GM19467 (cell line): ENCODE measurements at regions not wholly inside any gene's neighbourhood (a gene's known extent, or its start where the extent isn't known, plus 50 kb on each side); places are given as distances from the start of the nearest gene placed in this dataset.

ENCODE experiments used
- ATAC-seq: cut with Tn5 transposase; IDR thresholded peaks from one replicate; pipeline ENCODE4 v1.9.1; 2021; ENCODE audit warnings: mild to moderate bottlenecking, moderate library complexity; ENCODE audit not compliant: unreplicated experiment

- no peak for ATAC-seq
These were observed 787.9 kb upstream of the MAN1A1 start for GRCh38 chr6:120137492-120137891.

DNA sequence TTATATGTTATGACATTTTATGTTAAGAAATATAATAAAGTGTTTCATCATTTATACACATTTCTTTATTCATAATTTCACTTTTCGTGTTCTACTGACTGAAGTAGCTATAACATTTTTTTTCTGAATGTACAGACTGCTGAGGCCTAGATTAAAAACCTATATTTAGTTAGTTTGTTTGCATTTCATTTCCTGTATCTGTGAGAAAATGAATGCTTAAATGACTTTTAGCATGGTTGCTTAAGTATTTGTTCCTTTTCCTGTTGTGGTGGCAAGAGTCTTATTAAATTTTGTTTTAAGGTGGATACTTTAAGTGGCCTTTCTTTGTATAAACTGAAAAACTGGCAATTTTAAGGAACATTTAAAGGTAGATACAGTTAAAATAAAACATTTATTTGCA is 779.7 kb upstream of the MAN1A1 start:
- no peak for ATAC-seq

DNA sequence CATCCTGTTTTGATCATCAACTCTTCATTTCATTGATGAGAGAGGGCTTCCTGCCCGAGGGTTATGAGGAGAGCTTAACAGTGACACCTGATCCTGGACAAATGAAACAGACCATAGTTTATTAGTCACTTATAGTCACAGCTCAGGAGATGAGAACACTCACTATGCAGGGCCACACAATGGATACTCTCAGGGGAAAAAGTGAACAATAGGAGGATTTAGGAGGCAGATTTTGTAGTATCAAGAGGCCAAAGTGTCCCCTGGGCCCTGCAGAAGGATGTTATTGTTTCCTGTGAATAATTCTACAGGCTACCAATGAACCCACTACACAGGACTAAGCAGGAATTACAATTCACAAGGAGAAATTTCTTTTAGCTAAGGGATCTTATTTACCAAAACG is 772.8 kb upstream of the MAN1A1 start:
- no peak for ATAC-seq

GRCh38 chr6:120116343-120116742 is 766.8 kb upstream of the MAN1A1 start:
- no peak for ATAC-seq

DNA sequence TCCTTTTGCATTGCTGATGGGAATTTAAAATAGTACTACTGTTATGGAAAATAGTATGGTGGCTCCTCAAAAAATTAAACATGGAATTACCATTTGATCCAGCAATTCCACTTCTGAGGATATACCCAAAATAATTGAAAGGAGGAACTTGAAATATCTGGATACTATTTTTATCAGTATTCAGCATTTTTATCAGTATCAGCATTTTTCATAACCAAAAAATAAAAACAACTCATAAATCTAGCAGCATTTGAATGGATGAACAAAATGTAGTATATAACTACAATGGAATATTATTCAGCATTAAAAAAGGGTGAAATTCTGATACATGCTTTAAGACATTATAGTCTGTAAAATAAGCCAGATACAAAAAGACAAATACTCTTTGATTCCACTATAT is 763.4 kb upstream of the MAN1A1 start:
- no peak for ATAC-seq

- no peak for ATAC-seq
These were observed 761.4 kb upstream of the MAN1A1 start for GRCh38 chr6:120111001-120111400.

- ATAC-seq = no peak
These were observed 758.7 kb upstream of the MAN1A1 start for GRCh38 chr6:120108061-120108795.

- ATAC-seq = no peak
These were observed 754.1 kb upstream of the MAN1A1 start for GRCh38 chr6:120103618-120104017.

DNA sequence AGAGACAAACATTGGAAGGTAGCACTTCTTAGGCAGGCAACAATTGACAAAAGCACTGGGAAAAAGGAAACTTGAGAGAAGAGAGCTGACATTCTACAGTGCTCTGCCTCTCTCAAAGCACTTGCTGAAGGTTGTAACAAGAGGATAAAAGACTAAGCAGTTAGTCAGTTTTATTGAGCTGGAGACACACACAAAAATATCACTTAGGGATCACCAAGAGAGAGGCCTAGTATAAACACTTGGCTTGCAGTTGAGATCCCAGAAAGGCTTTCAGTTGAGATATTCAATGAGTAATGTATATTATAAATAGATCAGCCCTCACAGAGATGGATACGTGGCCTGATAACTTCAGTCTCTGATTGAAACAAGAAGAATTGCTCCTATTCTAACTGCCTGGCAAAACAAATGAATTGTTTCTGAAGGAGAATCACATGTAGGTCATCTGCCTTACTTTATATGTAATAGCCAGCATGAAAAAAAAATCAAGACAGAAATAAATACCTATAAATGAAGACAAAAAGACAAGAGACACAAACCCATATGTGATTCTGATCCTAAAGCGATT is 747.2 kb upstream of the MAN1A1 start:
- ATAC-seq = no peak

GRCh38 chr6:120083186-120083585 is 733.6 kb upstream of the MAN1A1 start:
- no peak for ATAC-seq

- ATAC-seq = no peak
These were observed 727.9 kb upstream of the MAN1A1 start for GRCh38 chr6:120077489-120077888.

DNA sequence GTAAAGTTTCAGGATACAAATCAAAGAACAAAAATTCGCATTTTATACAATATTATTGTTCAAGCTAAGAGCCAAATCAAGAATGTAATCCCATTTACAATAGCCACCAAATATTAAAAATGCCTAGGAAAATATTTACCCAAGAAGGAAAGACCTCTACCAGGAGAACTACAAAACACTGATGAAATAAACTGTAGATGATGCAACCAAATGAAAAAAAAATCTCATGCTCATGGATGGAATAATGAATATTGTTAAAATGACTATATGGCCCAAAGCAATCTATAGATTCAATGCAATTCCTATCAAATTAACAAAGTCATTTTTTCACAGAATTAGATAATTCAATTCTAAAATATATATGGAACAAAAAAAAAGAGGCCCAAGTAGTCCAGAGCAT is 708.8 kb upstream of the MAN1A1 start:
- ATAC-seq = no peak

- ATAC-seq = peak; percentile 82
These were observed 706.5 kb upstream of the MAN1A1 start for GRCh38 chr6:120056085-120056484.

- ATAC-seq = no peak
These were observed 705.5 kb upstream of the MAN1A1 start for GRCh38 chr6:120055071-120055470.

DNA sequence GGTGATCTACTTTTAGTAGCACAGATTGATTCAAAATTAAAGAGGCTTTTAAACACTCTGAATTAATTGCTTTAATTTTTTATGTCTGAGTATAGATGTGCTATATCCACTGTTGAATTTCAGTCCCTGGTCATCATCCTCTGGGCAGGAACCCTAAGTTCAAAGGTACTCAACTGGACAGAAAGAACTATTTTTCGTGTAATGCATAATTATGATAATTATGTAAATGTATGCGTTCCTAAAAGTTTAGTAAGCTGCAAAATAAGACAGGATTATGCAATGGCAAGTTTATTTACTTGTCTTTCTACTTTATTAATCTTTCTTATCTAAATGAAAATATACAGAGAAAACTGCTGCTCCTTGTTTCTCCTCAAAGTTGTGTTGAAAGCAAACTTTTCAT is 690.1 kb upstream of the MAN1A1 start:
- no peak for ATAC-seq

DNA sequence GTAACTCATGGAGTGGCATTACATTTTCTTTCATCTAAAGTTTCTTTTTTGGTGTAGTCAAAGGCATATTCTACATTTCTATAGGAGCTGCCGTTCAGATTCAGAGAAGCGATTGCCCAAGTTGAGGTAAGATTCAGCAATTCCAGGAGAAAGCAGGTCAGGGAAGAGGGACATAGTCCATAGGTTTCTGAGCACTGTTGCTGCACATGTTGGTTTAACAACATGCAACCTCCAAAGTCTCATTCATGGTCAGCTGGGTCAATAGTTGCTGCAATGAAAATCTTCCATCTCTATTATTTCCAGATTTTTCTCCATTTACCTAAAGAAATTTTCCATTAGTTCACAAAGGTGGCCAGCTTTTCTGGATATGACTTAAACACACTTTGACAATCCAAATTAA is 682.3 kb upstream of the MAN1A1 start:
- ATAC-seq = no peak

DNA sequence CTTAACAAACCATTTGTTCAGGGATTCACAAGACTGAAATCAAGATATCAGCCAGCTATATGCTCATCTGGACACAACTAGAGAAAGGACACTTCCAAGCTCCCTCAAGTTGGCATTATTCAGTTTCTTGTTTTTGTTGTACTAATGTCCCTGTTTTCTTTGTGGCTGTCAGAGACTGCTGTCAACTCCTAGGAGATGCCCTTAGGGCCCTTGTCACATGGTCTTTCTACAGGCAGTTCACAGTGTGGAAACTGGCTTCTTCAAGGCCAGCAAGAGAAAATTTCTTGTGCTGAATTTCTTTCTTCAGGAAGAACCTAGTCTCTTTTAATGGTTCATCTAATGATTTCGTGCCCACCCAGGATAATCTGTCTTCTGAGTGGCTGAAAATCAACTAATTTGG is 677.2 kb upstream of the MAN1A1 start:
- no peak for ATAC-seq

DNA sequence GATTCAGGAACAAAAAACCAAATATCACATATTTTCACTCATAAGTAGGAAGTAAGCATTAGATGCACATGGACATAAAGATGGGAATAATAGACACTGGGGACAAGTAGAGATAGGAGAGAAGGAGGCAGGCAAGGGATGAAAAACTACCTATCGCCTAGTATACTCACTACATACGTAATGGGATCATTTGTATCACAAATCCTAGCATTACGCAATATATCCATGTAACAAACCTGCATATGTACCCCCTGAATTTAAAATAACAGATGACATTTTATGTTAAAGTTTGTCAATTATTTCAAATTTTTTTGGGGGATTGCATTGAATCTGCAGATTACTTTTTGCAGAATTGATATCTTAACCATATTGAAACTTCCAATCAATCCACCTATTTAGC is 660.5 kb upstream of the MAN1A1 start:
- ATAC-seq = no peak

DNA sequence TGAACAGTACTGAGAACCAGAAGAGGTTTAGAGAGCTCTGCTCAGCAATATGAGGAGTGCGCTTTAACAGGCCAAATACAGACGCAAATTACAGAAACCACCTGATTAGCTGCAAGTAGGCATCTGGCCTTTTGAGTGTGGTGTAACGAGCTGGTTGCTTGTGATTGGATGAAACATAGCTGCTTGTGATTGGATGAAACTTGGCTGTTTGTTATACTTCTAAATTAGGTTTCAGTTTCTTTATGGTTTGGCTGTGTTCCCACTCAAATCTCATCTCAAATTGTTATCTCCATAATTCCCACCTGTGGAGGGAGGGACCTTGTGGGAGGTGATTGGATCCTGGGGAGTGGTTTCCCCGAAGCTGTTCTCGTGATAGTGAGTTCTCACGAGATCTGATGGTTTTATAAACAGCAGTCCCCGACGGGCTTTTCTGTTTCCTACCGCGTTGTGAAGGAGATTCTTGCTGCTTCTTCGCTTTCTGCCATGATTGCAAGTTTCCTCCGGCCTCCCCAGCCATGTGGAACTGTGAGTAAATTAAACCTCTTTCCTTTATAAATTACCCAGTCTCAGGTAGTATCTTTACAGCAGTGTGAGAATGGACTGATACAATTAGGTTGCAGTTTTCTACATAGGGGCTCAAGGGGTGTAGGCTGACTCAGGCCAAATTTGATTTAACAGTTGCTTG is 655.9 kb upstream of the MAN1A1 start:
- ATAC-seq = no peak

- ATAC-seq = no peak
These were observed 637.5 kb upstream of the MAN1A1 start for GRCh38 chr6:119986934-119987549.

GRCh38 chr6:119985952-119986736 is 636.6 kb upstream of the MAN1A1 start:
- ATAC-seq = no peak
